ENCODE measurements at regions not wholly inside any gene's neighbourhood (a gene's known extent, or its start where the extent isn't known, plus 50 kb on each side); places are given as distances from the start of the nearest gene placed in this dataset.

GRCh38 chr19:28883241-28883693 lies 329.7 kb downstream of the UQCRFS1 start:
- peaks cover 0 to 2% (median 0%) of the 10 kb centered on the region in 3 donors for H3K27me3 ChIP-seq
- H3K36me3 ChIP-seq = no peaks in the 10 kb centered on the region
- no peaks in the 10 kb centered on the region for H3K9me3 ChIP-seq
- peak in 1 of 4 donors; percentile 79 for TF ChIP-seq EP300 (IDR thresholded peaks at IDR 0.05)
- no peak for TF ChIP-seq POLR2A (IDR thresholded peaks at IDR 0.05)
- no peak for TF ChIP-seq CTCF (IDR thresholded peaks at IDR 0.05)
- peak in 3 of 4 donors; percentile 61 to 73 (median 70) for TF ChIP-seq POLR2AphosphoS5 (IDR thresholded peaks at IDR 0.05)
- WGBS, 2 donors = 44 to 51% methylated on average over 9 of the region's 9 CpGs
- H3K27ac ChIP-seq = peak overlapping the region in 3 of 4 donors; percentile 31 to 76 (median 67)
- peak overlapping the region in 1 of 4 donors; percentile 4 for H3K4me3 ChIP-seq
- peak; percentile 77 for DNase-seq
- peaks cover 0 to 19% (median 17%) of the 10 kb centered on the region in 4 donors for H3K4me1 ChIP-seq
- intact Hi-C loops (cut with DNase I) = no loop called here

- Histone ChIP-seq H3K4me3 (no peak overlapping the region), H3K27me3 (no peaks in the 10 kb centered on the region), H3K4me1 (peaks cover 0 to 19% (median 17%) of the 10 kb centered on the region in 4 donors), H3K36me3 (no peaks in the 10 kb centered on the region), H3K9me3 (no peaks in the 10 kb centered on the region), H3K27ac (peak overlapping the region in 2 of 4 donors; percentile 67 to 76)
- DNase-seq = no peak
- TF ChIP-seq POLR2AphosphoS5 (IDR thresholded peaks at IDR 0.05) = no peak
- TF ChIP-seq EP300 (IDR thresholded peaks at IDR 0.05) = no peak
- no peak for TF ChIP-seq CTCF (IDR thresholded peaks at IDR 0.05)
- WGBS, 2 donors = 61 to 63% methylated on average over 6 of the region's 6 CpGs
- intact Hi-C loops (cut with DNase I) = no loop called here
Measured at GRCh38 chr19:28882818-28883217, 330.1 kb downstream of the UQCRFS1 start.

- Histone ChIP-seq H3K27ac (no peak overlapping the region), H3K4me3 (no peak overlapping the region), H3K4me1 (peaks cover 0 to 19% (median 17%) of the 10 kb centered on the region in 4 donors), H3K9me3 (no peaks in the 10 kb centered on the region), H3K27me3 (no peaks in the 10 kb centered on the region), H3K36me3 (no peaks in the 10 kb centered on the region)
- 51 to 80% methylated on average over 8 of the region's 8 CpGs for WGBS, 2 donors
- DNase-seq = no peak
- no peak for TF ChIP-seq EP300 (IDR thresholded peaks at IDR 0.05)
- no peak for TF ChIP-seq POLR2AphosphoS5 (IDR thresholded peaks at IDR 0.05)
- TF ChIP-seq CTCF (IDR thresholded peaks at IDR 0.05) = no peak
- TF ChIP-seq POLR2A (IDR thresholded peaks at IDR 0.05) = no peak
- intact Hi-C loops (cut with DNase I) = no loop called here
Measured at GRCh38 chr19:28881616-28882015, 331.3 kb downstream of the UQCRFS1 start.

GRCh38 chr19:28880735-28881401 lies 332.1 kb downstream of the UQCRFS1 start:
- 56 to 68% methylated on average over 10 of the region's 10 CpGs for whole genome bisulfite sequencing, 2 donors
- Histone ChIP-seq H3K4me3 (no peak overlapping the region), H3K36me3 (no peaks in the 10 kb centered on the region), H3K9me3 (no peaks in the 10 kb centered on the region), H3K4me1 (peaks cover 0 to 19% (median 17%) of the 10 kb centered on the region in 4 donors), H3K27me3 (no peaks in the 10 kb centered on the region), H3K27ac (no peak overlapping the region)
- TF ChIP-seq CTCF (IDR thresholded peaks at IDR 0.05) = no peak
- no peak for TF ChIP-seq POLR2AphosphoS5 (IDR thresholded peaks at IDR 0.05)
- no peak for TF ChIP-seq EP300 (IDR thresholded peaks at IDR 0.05)
- TF ChIP-seq POLR2A (IDR thresholded peaks at IDR 0.05) = no peak
- no peak for DNase-seq
- intact Hi-C loops (cut with DNase I) = no loop called here

Data from sigmoid colon (tissue), 6 donors.